ENCODE measurements at regions not wholly inside any gene's neighbourhood (a gene's known extent, or its start where the extent isn't known, plus 50 kb on each side); places are given as distances from the start of the nearest gene placed in this dataset.

- no peak for TF ChIP-seq FOS (IDR thresholded peaks at IDR 0.05; ENCODE audit: low read depth, low read length)
- no peak for TF ChIP-seq CHD1 (IDR thresholded peaks at IDR 0.05; ENCODE audit: low read depth, low read length)
Observed at GRCh38 chr2:18651842-18652774, 62.7 kb upstream of the NT5C1B start (continued).

GRCh38 chr2:18650221-18650620 lies 60.9 kb upstream of the NT5C1B start:
- BruUV-seq (replicated peaks) = no TSS peak
- H4K8ac ChIP-seq (ENCODE audit: low read depth in 2 of 2, low read length in 2 of 2) = no peak overlapping the region
- H3K27me3 ChIP-seq (ENCODE audit: control insufficient read depth, insufficient read depth, low read length) = no peaks in the 10 kb centered on the region
- no peak for DNase-seq
- dilution Hi-C loops (cut with HindIII; ENCODE audit: low sequenced_read_pairs, unreplicated experiment) (no loop called here), in situ Hi-C loops (cut with MboI; ENCODE audit: low sequenced_read_pairs) (no loop called here), intact Hi-C loops (cut with micrococcal nuclease) (no loop called here)
- no peak overlapping the region for H3K4ac ChIP-seq (ENCODE audit: low read depth, low read length)
- POLR2A ChIA-PET (ENCODE audit: unreplicated experiment) = no interaction called here
- no peak overlapping the region for H3K27ac ChIP-seq (ENCODE audit: insufficient read depth, low read length)
- H3K23ac ChIP-seq (ENCODE audit: low read depth, low read length) = no peak overlapping the region
- H3K9me3 ChIP-seq (ENCODE audit: control insufficient read depth, insufficient read depth, low read length) = no peaks in the 10 kb centered on the region
- H4K91ac ChIP-seq (ENCODE audit: insufficient read depth, low read depth, low read length) = no peak overlapping the region
- no peak overlapping the region for H3K14ac ChIP-seq (replicated peaks; ENCODE audit: low read depth, low read length)
- H3K9ac ChIP-seq (ENCODE audit: low read depth, low read length) = no peak overlapping the region
- H4K5ac ChIP-seq (ENCODE audit: low read depth, low read length) = no peak overlapping the region
- H3K9me1 ChIP-seq (ENCODE audit: insufficient read depth, low read length) = no peaks in the 10 kb centered on the region
- no peak overlapping the region for H2AK5ac ChIP-seq (ENCODE audit: low read depth, low read length)
- H3K4me1 ChIP-seq (ENCODE audit: control insufficient read depth, insufficient read depth, low read length) = peaks cover 2% of the 10 kb centered on the region; the same call in 1 of the 2 replicates
- CTCF ChIA-PET = no interaction called here
- no peak for ATAC-seq (ENCODE audit: low read depth)
- H4K20me1 ChIP-seq (ENCODE audit: insufficient read depth, low read length) = no peaks in the 10 kb centered on the region
- WGBS, 2 experiments (ENCODE audit: extremely low coverage in 2 of 2, insufficient read length in 1 of 2) = no CpG with 5 or more reads among the region's 2 CpGs
- H2BK5ac ChIP-seq (ENCODE audit: low read depth, low read length, poor library complexity, severe bottlenecking) = no peak overlapping the region
- no peaks in the 10 kb centered on the region for H3K79me1 ChIP-seq (ENCODE audit: low read depth in 1 of 2, low read length in 2 of 2)
- no peak overlapping the region for H2BK120ac ChIP-seq (ENCODE audit: low read depth, low read length)
- TF ChIP-seq RFX5 (IDR thresholded peaks at IDR 0.05; ENCODE audit: low read depth, low read length) (no peak), CTCF (conservative IDR thresholded peaks at IDR 0.05; ENCODE audit: low read depth, low read length) (no peak), MAFK (IDR thresholded peaks at IDR 0.05; ENCODE audit: low read depth, low read length) (no peak), MXI1 (IDR thresholded peaks at IDR 0.05; ENCODE audit: borderline replicate concordance, low read depth, low read length) (no peak), RCOR1 (IDR thresholded peaks at IDR 0.05; ENCODE audit: insufficient replicate concordance, low read length) (no peak), MAZ (IDR thresholded peaks at IDR 0.05; ENCODE audit: borderline replicate concordance, low read depth, low read length) (no peak), CEBPB (IDR thresholded peaks at IDR 0.05; ENCODE audit: low read depth, low read length) (no peak), USF2 (IDR thresholded peaks at IDR 0.05; ENCODE audit: low read depth, low read length) (no peak), BHLHE40 (IDR thresholded peaks at IDR 0.05; ENCODE audit: low read depth, low read length) (no peak), ELK1 (IDR thresholded peaks at IDR 0.05; ENCODE audit: borderline replicate concordance, low read depth, low read length) (no peak), POLR2A (IDR thresholded peaks at IDR 0.05; ENCODE audit: low read depth, low read length) (no peak)
- no peak overlapping the region for H3K4me3 ChIP-seq (ENCODE audit: insufficient read depth, low read depth, low read length)
- H2BK20ac ChIP-seq (ENCODE audit: low read depth, low read length) = no peak overlapping the region
- H3K4me2 ChIP-seq (ENCODE audit: low read depth, low read length) = no peak overlapping the region
- H2AK9ac ChIP-seq (replicated peaks; ENCODE audit: low read depth, low read length, poor library complexity) = no peak overlapping the region
- H2BK15ac ChIP-seq (ENCODE audit: low read depth, low read length) = no peak overlapping the region
- no peaks in the 10 kb centered on the region for H3K36me3 ChIP-seq (ENCODE audit: control insufficient read depth, insufficient read depth, low read length)
- no peak overlapping the region for H3K18ac ChIP-seq (ENCODE audit: low read depth, low read length)
- no peak overlapping the region for H3K56ac ChIP-seq (ENCODE audit: extremely low read depth, insufficient read depth, low read length)
- H2AFZ ChIP-seq (replicated peaks; ENCODE audit: low read length, poor library complexity) = no peak overlapping the region

Data from IMR-90 (cell line).